ENCODE measurements at regions not wholly inside any gene's neighbourhood (a gene's known extent, or its start where the extent isn't known, plus 50 kb on each side); places are given as distances from the start of the nearest gene placed in this dataset.
A peak's percentile ranks its signal among the peaks of the same experiment; 100 is the strongest.

DNA sequence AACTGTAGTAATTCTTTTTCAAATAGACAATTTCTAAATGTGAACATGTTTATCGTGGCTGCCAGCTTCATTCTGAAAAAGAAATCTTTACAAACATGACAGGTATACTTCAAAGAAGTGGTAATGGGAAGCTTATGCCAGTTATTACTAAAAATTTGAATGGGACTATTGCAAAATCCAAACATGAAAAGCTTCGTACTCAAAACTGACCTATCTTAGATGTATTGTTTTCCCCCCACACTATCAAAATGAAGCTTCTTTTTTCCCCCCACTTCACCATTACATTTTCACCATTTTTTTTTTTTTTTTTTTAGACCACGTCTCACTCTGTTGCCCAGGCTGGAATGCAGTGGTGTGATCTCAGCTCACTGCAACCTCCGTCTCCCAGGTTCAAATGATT, 50.4 kb upstream of the SERTAD2 start:
- no peak for DNase-seq

DNA sequence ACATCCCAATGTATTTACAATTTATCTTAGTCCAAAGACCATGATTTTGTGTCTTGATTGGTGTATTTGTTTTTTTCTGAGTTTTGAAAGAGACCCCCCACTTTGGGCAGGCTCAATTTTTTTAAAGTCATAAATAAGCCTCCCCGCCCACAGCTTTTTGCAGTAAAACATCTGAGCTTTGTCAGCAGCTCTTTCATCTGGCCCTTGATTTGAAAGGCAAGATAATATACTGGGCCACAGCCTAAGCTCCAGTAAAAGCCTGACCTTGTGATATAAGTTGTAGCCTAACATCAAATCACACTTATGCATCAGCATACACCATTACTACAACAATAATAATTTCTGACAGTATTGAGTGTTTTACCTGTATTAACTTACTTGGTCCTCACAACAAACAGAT, 51.3 kb upstream of the SERTAD2 start:
- no peak for DNase-seq

DNA sequence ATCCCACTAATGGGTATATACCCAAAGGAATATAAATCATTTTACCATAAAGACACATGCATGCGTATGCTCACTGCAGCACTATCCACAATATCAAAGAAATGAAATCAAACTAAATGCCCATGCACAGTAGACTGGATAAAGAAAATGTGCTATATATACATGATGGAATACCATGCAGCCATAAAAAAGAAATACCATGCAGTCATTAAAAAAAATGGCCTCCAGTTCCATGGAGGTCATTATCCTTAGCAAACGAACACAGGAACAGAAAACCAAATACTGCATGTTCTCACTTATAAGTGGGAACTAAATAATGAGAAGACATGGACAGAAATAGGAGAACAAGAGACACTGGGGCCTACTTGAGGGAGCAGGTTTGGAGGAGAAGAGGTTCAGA, 53.6 kb upstream of the SERTAD2 start:
- DNase-seq: no peak

DNA sequence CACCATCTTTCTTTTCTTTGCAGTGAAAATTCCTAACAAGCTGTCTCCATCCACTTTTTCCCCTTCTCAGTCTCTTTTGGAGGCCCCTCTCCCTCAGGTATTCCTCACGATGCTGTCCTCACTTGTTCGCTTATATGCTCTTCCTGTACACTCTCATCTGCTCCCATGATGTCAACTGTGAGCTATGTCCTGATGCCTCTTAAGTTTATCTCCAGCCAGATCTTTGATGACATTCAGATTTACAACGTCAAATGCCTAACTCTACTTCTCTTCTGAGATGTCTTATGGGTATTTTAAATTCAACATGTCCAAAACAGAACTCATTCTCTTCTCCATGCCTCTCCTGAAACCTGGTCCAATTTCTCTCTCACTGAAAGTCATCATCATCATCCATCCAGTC, 55.1 kb upstream of the SERTAD2 start:
- DNase-seq: no peak

DNA sequence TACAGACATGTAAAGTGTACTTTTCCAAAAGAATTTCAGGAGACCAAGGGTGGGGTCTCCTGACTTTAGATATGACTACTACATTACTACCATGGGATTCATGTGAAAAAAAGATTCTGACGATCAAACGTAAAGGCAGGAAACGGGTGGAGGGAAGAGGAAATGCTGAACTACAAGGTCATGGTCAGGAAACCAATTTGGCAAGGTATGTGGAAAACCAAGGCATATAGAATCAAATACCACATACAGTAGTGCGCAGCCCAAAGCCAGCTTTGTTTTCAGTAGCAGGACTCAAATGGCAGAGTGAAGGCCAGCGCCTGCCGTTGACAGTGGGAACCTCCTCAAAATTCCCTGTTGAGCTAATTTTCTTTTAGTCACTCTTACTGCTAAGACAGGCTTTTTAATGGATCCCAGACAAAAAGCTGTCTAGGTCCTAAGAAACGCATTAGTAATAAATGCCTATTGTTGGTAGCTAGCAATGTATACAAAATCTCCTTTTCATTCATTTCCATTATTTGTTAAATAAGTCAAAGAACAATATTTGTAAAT, 57.6 kb upstream of the SERTAD2 start:
- no peak for DNase-seq

DNA sequence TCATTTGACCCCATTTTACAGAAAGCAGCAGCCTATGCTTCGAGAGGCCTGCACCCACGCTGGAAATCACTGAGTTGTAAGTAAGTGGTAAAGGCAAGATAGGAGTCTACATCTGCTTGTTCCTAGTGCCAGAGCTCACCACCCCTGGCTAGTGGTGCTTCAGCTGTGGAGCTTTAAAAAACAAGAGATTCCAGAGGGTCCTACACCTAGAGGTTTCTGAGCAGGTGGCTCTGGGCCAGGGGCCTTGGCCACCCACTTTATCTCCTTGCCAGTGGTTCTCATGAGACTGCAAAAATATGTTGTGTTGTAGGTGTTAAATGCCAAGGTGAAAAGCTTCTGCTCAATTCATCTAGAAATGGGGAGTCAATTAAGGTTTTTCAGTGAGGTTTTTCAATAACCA, 60.0 kb upstream of the SERTAD2 start:
- DNase-seq: no peak

DNA sequence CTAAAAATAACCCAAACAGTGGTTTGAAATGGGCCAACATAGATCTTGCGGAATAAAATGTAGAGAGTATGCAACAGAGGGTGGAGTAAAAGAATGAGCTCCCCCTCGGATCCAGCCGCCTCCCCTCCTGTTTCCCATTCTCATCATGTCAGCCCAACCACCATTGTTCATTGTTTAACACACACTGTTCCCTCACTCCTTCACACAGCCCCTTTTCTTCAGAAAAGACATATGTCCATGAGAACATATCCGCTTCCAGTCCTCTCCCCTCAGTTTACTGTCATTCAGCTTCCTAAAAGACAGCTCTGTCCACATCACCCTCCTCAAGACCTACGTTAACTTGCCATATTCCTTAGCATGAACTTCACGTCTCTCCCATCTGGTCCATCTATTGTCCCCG, 62.9 kb upstream of the SERTAD2 start:
- no peak for DNase-seq

DNA sequence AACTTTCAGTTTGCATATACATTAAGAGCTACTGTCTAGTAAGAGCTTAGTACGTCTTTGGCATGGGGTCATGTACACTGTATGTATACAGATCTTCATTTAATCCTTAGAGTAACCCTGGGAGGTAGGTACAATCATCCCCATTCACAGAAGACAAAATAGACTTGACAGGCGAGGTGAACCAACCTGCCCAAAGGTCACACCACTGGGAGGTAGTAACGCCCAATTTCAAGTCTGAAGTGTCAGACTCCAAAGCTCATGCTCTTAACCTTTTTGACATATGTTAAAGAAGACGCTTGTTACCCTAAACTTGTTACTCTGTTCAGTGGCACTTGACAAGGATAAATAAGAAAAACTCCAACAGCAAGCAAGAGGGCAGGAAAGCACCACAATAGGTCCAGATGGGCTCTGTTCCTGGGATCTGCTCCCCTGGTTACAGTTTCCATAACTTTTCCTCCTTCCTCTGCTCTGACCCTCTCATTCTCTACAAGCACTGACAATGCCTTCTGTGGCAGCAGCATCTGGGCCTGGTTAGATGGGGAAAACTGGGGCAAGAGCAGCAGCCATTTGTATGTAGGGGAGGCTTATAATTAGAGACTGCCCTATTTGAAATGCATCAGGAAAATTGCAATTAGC, 64.7 kb upstream of the SERTAD2 start:
- no peak for DNase-seq

DNA sequence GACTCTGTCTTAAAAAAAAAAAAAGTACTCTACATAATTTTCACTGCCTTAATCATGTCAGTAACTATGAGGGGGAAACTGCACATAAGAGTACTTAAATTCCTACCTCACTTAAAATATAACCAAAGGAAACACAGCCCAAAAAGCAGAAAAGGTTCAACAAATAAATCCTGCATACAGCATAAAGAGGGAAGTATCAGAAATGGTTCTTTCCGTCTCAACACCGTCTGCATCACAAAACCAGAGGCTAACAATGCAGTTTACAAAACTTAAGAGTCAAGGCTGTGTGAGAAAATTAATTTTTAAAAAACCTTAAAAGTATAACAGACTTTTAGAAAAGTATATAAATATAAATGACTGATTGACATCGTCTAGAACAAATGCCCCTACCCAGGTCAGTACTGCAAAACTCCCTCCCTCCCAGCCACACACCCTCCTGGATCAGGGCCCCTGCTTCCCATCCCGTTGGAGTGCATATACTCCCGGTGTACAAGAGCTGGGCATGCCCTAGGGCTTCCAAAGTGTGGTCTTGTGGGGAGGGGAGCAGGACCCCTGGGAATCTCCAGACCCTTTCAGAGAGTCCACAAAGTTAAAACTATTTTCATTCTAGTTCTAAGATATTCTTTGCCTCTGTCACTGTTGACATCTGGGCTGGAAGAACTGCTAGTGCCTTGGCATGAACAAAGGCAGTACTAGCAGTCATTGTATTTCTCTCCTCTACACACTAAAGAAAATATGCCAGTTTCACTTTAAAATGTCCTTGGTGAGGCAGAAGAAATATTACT, 67.0 kb upstream of the SERTAD2 start:
- DNase-seq: no peak

DNA sequence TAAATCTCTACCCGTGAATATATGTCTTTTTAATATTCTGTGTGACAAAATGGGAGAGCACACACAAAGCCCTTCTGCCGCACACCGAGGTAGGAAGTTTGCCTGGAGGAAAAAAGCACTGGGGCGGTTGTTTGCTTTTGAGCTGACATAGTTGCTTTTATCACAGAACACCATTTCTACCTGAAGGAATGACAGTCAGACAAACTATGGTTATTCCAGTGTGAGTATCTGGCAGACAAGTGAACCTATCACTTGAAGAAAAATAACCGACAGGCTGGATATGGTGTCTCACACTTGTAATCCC, 67.6 kb upstream of the SERTAD2 start:
- DNase-seq: no peak

DNA sequence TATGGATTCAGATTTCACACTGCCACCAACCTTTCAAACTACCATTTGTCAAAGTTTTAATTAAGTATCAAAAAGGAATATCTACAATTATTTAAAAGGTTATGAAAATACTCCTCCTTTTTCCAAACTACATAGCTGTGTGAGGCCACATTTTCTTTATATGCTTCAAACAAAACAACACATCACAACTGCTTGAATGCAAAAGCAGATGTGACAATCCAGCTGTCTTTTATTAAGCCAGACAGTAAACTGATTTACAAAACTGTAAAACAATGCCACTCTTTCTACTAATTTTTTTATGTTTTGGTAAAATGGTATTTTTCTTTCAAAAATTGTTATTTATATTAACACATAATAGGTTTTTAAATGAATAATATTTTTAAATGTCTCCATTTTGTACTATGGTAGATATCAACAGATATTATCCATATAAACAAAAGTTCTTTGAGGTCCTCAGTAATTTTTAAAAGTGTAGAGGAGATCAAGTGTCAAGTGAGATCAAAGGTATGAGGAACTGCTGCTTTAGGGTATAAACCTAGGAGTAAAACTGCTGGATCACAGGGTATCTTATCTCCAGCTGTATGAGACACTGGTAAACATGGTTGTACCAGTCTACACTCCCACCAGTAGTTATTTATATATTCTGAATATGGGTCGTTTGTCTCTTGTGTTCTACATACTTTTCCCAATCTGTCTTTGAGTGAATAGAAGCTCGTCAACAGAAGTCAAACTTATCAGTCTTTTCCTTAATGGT, 68.8 kb upstream of the SERTAD2 start:
- DNase-seq: no peak

DNA sequence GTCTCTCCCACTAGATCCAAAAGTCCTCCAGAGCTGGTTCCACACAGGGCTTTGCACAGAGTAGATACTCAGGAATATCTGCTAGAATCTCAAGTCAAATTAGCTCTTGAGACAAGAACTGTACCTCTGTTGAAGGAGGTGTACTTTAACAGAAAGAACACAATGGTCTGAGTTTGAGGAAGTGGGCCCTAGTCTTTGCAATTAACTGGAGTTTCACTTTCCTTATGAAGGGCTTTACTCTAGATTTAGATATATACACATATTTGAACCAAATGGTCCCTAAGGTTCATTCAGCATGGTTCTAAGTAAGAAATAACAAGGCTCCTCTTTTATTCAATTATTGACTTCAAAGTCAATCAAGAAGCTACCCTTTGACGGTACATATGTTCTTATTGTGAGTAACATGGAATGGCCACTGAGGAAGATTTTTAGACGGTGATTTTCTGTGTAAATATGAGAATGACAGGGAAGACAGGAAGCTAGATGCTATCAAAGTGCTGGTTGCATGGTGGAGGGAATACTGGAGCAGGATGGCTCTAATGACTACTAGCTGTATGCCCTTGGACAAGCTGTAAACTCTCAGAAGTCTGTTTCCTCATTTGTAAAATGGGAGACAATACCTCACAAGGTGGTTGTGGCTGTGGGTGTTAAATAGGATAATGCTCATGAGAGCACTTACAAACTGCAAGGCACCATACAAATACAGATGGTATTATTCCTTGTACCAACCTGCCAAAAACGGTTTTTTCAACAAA, 73.5 kb upstream of the SERTAD2 start:
- no peak for DNase-seq

DNA sequence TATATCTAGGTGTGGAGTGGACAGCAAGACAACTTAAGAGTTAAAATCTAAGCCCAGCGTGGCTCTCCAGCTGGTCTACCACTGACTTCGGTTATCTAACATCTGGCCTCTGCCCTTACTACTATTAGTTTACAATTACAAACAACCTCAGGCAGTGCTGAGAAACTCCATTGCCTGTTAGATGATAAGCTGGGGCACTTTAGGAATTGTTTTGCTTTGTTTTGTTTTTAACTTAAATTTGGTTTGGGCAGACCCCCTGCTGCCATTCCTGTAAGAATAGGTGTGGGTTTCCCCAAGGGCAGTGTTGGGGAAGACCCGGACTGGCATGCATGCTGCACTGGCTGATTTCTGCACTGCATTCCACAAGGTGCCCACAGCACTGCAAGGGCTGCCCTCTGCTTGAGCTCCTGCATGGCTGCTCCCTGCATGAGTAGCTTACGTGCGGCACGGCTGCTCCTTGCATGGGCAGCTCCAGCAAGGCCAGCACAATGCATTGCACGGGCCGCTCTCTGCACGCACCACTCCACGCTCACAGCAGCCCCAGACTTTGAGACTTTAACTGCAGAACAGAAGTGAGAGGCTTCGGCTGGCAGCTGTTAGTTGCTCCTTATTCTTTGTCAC, 74.2 kb upstream of the SERTAD2 start:
- DNase-seq: no peak

DNA sequence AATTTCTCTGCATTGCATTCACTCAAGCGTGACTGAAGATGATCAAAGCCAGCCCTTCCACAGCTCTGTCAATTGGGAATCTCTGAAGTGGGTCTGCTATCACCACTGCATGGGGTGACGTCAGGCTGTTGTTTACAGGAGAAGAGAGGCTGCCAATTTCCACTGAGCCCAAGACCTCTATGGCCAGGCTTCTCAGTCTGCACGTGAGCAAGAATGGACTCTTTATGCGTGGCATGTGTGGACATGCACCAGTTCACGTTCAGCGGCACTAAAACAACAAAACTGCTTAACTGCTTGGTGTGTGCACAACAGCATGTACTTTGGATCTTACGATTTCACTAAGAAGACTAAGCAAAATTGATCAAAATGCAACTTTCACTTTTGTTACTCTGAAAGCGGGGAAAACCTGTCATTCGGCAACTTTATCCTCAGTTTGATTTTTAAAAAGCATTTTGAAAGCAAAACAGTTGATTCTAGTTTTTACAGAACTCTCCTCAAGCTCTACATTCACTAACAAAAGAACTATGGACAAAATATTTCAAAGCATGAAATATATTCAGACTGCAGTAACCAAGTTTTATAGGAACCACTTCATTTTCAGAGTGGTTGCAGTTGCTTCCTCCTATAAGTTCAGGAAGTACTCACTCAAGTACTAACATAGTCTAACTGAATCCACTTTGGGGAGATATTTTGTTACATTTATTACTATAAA, 77.0 kb upstream of the SERTAD2 start:
- DNase-seq: peak; percentile 65

DNA sequence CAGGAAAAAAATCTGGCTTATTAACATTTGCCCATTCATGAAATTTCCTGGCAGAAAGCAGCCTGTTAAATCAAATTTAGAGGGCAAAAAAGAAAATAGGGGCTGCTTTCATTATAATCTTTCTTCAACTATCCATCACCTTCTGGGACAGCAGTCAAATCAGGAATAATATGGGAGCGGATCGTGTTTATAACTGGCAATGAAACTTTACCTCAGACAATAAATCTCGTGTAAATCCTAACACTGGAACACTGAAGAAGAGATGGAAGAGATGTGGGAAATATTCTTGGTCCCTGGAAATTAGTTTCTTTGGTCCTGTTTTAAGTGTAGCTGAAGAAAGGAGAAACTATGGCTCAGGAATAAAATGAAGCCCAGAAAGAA, 77.5 kb upstream of the SERTAD2 start:
- no peak for DNase-seq

DNA sequence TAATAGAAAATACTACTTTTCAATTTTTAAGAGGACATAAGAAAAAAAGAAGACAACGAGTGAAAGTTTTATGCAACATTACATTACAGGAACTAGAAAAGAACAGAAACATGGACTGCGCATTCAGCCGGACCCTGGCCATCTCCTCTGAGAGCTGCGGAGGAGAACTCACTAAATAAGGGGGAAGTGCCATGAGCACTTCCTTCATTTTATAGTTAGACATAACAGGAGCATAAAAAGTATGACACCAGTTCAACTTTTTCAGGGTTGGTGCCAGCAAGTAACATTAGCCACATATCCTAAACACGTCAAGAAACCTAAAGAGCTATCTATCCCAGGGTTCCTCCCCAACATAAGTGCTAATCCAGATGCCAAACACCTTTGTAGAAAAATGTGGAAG, 78.0 kb upstream of the SERTAD2 start:
- no peak for DNase-seq

DNA sequence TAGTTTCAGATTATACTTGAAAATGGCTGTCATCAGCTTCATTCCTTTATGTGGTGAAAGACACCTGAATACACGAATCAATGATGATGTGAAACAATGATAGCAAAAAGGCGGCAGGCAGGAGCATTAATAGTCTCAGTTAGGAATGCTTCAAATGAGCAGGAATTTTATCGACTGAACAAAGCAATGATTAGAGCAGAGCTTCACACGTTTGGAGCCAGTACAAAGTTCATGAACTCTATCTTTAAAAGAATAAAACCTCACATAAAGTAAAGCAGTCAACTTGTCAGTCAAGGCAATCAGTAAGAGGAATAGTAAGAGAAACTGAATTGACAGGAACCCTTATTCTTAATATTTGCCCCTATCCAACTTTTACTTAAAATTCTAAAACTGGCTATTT, 78.4 kb upstream of the SERTAD2 start:
- DNase-seq: no peak

DNA sequence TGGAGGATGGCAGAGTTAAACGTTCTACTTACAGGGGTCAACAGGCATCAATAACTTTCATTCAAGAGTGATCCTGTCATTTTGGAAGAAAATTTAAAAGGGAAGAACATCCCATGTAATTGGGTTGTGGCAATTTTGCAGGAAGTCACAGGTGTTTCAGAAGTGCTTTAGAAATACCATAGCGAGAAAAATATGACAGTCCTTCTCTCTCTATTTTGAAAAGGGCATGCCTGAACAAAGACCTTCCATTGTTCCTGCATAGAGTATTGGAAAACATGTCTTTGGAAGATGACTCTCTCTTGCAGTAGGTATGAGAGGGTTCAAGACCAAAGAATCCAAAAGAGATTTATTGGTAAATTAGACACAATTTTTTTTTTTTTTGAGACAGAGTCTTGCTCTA, 81.8 kb upstream of the SERTAD2 start:
- DNase-seq: no peak

DNA sequence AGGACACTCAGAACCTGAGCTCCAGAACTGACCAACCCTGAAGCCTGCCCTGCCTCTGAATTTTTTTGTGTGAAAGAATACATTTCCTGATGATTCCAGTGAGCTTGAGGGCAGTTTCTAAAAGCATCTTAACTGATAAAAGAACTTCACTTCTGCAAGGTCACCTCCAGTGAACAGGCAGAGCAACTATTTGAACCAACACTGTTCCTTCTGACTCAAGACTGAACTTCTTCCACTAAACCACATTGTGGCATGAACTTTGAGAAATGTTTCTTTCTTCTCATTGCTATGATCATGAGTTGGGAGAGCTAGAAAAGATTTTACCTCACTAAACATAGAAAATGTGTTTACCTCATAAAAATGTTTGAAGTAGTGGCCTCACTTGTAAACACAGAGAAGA, 83.8 kb upstream of the SERTAD2 start:
- no peak for DNase-seq

DNA sequence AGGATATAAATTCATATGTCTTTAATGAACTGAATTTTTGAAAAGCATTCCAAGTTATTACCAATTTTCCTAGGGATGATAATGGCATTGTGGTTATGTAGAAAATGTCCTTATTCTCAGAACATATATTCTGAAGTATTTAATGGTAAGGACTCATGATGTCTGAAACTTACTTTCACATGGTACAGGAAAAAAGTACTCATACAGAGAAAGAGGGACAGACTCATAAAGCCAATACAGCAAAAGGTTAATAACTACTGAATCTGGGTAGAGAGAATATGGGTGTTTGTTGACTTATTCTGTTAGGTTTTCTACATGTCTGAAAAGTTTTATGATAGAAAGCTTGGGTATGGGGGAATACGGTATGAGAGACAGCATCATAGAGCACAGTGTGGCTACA, 84.3 kb upstream of the SERTAD2 start:
- DNase-seq: no peak

DNA sequence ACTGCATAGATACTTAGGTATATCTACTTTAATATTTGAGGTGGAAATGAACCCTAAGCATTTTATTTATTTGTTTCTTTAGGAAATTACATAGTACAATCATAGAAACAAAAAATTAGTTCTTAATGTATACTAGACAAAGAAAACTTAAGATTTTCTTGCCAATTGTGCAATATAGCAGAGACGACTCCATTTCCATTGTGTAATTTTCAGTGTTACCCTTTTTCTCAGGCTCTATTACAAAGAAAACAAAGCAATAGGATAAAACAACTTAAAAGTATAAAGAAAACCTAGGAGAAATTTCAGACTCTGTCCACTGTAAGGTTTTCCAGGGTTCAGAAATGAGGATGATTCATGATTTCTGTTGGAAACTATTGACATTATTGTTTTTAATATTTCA, 89.0 kb upstream of the SERTAD2 start:
- DNase-seq: no peak

DNA sequence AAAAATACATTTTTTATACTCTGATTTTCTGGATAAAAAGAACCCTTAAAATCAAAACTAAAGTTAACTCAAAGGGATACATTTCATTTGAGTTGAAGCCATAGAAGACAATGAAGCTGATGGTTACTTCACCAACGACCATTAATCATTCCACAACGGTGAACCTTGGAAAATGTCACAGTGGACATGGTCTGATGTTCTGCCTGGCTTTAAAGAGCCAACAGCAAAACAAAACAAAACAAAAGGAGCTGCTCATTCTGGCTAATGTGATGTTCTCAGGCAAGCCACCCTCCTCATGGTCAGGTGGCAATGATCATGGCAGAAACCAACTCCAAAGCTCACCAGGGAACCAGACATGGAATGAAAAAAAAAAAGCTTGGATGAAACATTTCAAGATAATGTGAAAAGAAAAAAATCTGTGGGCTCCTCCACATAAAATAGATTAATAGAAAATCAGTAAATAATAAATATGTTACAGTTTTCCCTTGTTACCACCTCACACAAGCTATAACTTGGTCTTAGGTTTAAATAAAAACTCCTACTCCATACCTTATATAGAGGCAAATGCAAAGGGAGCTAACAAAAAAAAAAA, 90.1 kb upstream of the SERTAD2 start:
- DNase-seq: no peak

Data from NCI-H1092 treated with DMSO at 0.1 percent for 48 hours (cell line).